T-helper 1 cell (primary cell): ENCODE measurements at regions not wholly inside any gene's neighbourhood (a gene's known extent, or its start where the extent isn't known, plus 50 kb on each side); places are given as distances from the start of the nearest gene placed in this dataset.
A peak's percentile ranks its signal among the peaks of the same experiment; 100 is the strongest.

ENCODE experiments used
- DNase-seq, 5 donors: peaks; one replicate each; pipeline ENCODE4 v3.0.0-alpha.2; 2012 to 2020

DNA sequence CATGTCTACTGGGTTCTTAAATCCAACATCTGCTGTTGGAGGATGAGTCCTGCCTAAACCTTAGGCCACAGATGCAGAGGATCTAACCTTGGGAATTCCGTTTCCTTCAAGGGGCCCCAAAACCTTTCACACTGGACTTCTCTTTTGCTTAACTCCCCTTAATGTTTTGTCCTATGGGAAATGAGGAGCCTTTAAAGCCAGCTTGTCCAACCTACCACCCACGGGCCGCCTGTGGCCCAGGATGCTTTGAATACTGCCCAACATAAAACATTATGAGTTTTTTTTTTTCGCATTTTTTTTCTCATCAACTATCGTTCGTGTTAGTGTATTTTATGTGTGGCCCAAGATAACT lies 157.2 kb upstream of the SLC1A4 start:
- DNase-seq: no peak

DNA sequence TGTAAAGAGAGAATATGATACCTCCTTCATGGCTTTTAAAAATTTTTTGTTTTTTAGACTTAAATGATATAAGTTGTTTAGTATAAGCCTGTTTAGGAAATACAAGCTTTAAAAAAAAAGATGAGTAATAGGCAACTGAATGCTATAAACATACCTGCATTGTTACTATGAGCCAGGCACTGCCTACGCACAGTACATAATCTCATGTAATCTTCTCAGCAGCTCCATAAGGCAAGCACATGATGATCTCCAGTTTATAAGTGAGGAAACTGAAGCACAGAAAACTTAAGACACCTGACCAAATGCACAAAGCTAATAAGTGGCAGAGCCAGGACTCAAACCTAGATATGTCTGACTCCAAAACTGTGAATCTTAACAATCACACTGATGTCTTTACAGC lies 156.3 kb upstream of the SLC1A4 start:
- DNase-seq: no peak

- DNase-seq: no peak
These were observed 152.6 kb upstream of the SLC1A4 start for GRCh38 chr2:64836566-64836965.

GRCh38 chr2:64837116-64837731 lies 152.0 kb upstream of the SLC1A4 start:
- DNase-seq: no peak

DNA sequence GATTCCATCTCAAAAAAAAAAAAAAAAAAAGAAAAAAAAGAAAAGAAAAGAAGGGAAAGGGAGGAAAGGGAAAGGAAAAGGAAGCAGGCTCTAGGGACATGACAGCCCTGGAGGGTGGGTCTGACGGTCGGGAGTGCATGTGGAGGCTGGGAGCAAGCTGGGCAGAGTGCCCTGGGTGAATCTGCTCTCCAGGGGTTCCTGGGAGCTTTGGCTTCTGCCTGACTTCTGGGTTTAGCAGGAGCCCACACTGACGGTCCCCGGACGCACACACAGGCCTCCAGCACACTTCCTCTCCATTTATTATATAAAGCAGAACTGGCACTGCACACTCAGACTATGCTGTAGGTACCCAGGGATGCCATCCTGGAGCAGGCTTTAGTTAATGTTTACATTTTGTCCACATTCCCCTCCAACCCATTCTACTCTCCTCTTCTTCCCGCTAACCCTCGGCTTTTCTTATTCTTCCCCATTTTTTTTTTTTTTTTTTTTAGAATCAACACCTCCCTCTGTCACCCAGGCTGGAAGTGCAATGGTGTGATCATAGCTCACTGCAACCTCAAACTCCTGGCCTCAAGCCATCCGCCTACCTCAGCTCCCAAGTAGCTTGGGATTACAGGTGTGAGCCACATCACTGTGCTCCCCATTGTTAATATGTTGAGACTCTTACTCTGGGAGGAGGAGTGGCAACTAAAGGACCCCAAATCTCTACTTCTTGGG lies 151.1 kb upstream of the SLC1A4 start:
- no peak for DNase-seq

DNA sequence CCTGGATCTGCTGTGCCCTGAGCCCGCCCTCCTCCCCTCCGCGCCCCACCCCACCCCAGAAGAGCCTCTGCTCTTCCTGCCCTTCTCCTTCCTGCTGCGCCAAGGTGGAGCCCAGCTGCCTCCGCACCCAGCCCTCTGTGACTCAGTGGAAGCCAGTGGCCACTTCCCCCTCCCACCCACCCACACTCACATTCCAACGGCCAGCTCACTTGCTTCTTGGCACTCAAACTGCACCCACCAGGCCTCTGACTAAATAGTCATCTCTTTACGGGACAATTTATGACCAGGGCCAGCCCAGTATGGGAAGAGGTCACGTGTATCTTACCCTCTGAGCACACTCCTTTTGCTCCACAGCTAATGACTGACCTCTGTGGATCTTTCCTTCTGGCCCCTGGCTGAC lies 150.4 kb upstream of the SLC1A4 start:
- no peak for DNase-seq

DNA sequence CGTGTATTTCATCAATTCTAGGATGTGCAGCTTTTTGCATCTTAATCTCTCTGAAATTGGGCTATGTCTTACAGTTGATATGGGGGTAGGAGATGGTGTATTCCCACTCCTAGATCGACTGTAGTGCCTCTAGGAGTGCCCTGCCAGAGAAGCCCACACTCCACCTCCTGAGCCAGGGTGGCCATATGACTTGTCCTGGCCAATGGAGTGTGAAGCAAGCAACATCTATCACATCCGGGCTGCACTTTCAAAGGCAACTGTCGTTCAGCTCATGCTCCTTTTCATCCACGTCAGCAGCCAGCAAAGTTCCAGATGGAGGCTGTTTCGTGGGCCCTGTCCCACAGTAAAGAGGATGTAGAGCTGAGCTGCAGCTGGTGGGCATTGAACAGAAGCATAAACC lies 149.4 kb upstream of the SLC1A4 start:
- peak in 1 of 5 donors; percentile 23 for DNase-seq

- DNase-seq: no peak
These were observed 148.7 kb upstream of the SLC1A4 start for GRCh38 chr2:64840426-64840881.

DNA sequence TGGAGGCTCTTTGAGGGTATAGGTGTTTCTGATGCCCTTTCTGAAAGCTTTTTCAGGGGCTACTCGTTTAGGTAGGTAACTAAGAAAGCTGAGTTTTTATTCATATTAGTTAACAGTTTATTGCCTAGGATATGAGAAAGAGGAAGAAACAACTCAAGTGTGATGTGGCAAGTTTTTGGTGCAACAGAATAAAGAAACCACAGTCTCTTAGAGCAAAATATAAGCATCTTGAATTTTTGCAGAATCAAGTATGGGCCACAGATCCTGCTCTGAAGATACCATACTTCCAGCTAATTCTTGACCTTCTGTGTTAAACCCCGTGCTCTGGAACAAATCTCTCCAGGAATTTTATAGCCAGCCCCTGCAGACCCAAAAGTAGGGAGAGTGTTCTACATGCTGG lies 147.7 kb upstream of the SLC1A4 start:
- DNase-seq: no peak

DNA sequence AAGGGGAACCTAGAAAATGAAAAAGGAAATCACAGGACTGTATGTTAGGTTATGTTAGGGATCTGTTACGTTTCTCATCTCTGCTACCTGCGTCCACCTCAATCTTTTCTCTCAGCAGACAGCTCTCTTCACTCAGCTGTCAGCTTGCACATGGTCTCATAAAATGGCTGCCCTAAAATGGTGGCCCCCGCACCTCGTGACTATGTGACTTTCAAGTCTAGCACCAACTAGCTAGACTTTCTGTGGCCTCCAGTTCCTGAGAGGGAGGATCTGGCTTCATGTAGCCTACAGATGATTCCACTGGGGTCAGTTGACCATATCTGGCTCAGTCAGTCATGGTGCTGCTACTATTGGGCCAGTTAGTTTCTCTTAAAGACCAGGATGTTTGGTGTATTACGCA lies 147.2 kb upstream of the SLC1A4 start:
- DNase-seq: no peak

GRCh38 chr2:64844087-64844486 lies 145.1 kb upstream of the SLC1A4 start:
- no peak for DNase-seq

DNA sequence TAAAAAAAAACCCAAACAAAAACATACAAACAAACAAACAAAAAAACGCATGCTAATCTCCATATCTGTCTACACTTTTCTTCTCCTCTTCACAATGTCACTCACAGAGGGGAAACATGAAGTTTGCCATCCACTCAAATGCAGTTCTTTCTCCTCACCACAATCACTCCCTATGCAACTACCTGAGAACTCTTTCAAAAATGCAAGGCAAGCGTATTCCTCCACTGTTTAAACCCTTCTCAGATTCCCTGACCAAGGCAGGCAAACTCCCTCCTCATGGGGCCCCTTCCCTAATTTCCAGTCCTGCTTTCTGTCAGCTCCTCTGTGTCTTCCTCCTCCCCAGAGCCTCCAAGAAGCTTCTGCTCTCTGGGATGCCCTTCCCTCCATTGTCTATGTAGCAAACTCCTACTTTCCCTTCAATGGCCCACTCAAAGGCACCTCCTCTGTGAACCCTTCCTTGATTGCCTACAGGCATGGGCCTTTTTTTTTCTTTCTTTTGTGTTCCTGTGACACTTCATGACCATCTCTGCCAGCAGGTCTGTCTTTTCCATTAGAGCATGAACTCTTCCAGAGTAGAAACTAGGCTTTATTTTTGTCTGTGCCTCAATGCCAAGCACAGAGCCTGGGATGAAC lies 143.8 kb upstream of the SLC1A4 start:
- no peak for DNase-seq

DNA sequence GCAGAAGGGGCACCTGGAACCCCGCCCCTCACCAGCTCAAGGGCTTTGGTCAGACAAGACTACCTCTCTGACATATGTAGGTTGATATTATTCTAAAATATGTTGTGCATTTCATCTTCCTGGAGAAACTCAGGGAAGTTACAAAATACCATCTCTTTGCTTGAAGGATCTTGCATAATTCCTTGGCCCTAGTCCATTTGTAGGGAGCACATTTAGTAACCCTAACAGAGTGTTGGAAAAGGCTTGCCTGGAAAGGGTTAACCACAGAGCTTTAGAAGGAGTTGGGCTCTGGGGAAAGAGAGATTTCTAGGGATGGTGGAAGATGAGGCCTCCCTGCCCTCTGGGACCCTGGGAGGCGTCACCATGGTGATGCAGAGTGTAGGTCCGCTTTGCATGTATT lies 143.0 kb upstream of the SLC1A4 start:
- DNase-seq: no peak

DNA sequence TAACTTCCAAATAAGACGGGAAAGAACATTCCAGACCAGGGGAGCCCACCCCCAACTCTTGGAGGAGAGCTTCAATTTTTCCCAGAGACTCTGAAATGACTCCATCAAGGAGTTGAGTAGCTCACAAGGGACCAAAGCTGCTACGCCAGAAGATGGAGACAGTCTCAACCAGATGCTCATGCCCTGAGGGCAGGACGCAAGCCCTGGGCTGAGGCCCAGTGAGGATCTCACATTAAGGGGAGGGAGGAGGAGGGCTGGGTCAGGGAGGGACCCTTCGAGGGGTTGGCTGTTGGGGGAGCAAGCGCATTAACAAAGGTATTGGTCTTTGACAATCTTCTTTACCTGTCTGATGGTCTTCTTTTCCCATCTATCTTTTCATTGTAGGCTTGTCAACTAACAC lies 141.3 kb upstream of the SLC1A4 start:
- no peak for DNase-seq

DNA sequence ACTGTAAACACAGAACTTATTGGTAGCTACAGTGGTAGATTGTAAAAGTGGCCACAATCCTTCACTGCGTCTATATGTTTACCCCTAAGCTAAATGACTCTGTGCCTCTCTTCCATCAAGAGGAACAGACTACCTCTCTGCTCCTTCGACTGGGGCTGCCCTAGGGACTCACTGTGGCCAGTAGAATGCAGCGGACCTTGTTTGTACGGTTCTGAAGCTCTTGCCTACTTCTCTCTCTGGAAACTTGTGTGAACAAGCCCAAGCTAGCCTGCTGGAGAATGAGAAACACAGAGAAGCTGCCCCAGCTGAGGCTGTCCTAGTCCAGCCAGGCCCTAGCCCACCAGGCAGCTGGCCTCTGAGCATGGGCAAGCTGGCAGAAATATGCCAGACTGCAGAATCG lies 140.8 kb upstream of the SLC1A4 start:
- DNase-seq: no peak

- no peak for DNase-seq
These were observed 140.3 kb upstream of the SLC1A4 start for GRCh38 chr2:64848945-64849344.

GRCh38 chr2:64850642-64851041 lies 138.6 kb upstream of the SLC1A4 start:
- no peak for DNase-seq

DNA sequence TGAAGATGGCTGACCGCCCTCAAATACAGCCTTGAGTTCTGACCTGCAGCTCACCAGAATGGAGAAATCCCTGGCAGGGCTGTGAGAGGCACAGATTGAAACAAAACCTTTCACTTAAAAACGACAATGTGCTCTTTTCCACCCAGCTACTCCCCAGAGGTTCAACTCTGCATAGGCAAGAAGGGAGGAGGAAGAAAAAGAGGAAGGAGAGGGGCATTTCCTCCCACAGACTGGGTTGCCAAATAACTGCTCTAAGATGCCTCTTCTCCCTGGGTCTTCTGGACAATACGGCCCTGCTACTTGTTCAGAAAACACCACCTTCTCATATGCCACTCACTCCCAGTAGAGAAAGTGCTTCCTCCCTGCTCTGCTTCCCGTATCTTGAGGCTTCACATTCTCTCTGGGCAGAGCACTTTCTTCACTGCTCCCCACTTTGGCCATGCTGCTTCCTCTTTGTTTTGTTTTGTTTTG lies 136.4 kb upstream of the SLC1A4 start:
- no peak for DNase-seq

DNA sequence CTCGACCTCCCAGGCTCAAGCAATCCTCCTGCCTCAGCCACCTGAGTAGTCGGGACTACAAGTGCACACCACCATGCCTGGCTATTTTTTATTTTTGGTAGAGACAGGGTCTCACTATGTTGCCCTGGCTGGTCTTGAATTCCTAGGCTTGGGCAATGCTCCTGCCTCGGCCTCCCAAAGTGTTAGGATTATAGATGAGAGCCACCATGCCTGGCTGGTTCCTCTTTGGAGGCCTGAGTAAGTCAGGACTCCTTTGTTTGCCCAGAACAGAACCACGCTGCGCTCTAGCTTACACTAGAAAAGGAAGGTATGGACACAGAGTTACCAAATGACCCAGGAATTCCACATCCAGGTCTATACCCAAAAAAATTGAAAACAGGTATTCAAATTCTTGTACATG lies 135.9 kb upstream of the SLC1A4 start:
- no peak for DNase-seq

- DNase-seq: no peak
These were observed 135.3 kb upstream of the SLC1A4 start for GRCh38 chr2:64853894-64854293.

GRCh38 chr2:64854773-64855237 lies 134.4 kb upstream of the SLC1A4 start:
- peak in 1 of 5 donors; percentile 27 for DNase-seq

DNA sequence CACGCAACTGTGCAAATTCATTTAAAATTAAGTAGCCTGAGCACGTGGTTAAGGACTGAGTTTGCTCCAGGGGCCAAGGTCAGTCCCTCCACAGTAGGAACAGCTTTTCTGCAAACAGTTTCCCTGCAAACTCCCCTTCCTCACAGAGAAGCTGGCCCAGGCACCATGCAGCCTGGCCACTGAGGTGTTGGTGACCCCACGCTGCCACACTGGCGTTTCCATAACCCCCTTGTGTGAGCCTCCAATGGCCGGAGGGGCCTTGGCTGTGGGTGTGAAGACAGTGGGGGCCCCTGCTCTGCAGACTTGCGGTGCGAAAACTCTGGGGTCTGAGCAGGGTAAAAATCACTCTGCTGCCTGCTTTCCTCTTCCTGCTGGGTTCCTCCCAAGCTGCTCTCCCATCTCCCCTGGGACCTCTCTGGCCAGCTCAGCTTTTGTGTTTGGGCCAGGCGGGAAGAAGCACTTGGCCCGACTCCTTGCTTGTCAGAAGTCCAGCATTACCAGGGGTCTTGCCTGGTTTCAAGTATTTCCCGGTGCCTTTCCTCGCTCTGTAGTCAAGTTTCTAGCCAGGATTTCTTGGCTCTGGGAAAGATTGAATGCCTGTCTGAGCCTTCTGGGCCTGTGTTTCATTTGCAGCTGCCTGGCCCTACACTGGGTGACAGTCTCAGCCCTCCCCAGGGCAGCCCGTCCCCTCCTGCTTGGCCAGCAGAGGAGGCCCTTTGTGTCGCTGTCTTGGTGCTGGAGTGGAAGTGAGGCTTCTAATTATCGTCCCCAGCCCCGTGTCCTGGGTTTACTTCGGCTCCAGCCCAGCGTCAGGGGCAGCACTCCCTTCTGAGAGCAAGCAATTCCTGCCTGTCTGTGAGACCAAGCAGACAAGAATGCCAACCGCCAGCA lies 131.4 kb upstream of the SLC1A4 start:
- no peak for DNase-seq
